HAP-1 (cell line): ENCODE measurements at regions not wholly inside any gene's neighbourhood (a gene's known extent, or its start where the extent isn't known, plus 50 kb on each side); places are given as distances from the start of the nearest gene placed in this dataset.
"Not testable (repeated sequence)": the region's sequence is repeated elsewhere in the genome, so short reads cannot be mapped to it uniquely, and the experiment has no call there.

Experiments used
- DNase-seq, 2 experiments: peaks; one replicate each; pipeline ENCODE4 v3.0.0-alpha.2; 2016 to 2020; ENCODE audit warnings: low spot score in 2 of 2
- H3K27me3 ChIP-seq: fragments of 250-450 bp; sonication (Bioruptor Pico); 2 replicates; pipeline ENCODE4 v1.5.1; 2020; ENCODE audit warnings: low read depth, mild to moderate bottlenecking, moderate library complexity
- H3K36me3 ChIP-seq: fragments of 250-450 bp; sonication (Bioruptor Pico); replicated peaks from 2 replicates; pipeline ENCODE4 v1.5.1; 2020; ENCODE audit warnings: mild to moderate bottlenecking
- H3K4me1 ChIP-seq: fragments of 250-450 bp; sonication (Bioruptor Pico); 2 replicates; pipeline ENCODE4 v1.5.1; 2020; ENCODE audit warnings: mild to moderate bottlenecking
- H3K4me3 ChIP-seq: fragments of 250-450 bp; sonication (Bioruptor Pico); 2 replicates; pipeline ENCODE4 v1.5.1; 2020; ENCODE audit warnings: mild to moderate bottlenecking, moderate library complexity
- H3K9me3 ChIP-seq: fragments of 250-450 bp; sonication (Bioruptor Pico); 2 replicates; pipeline ENCODE4 v1.5.1; 2020; ENCODE audit warnings: mild to moderate bottlenecking, moderate library complexity
- in situ Hi-C: fragments of 300-500 bp; cut with MboI; formaldehyde crosslinking; loops from 3 replicates; pipeline ENCODE4 v1.14.3; 2020; ENCODE audit warnings: low sequenced_read_pairs, inconsistent platforms, mixed read lengths

GRCh38 chr2:192467953-192468660 lies 273.4 kb upstream of the TMEFF2 start:
- in situ Hi-C loops, result no loop called here
- Histone ChIP-seq H3K4me3 (no peak overlapping the region), H3K9me3 (no peaks in the 10 kb centered on the region), H3K36me3 (no peaks in the 10 kb centered on the region), H3K27me3 (no peaks in the 10 kb centered on the region), H3K4me1 (no peaks in the 10 kb centered on the region)
- DNase-seq, result no peak

- no peaks in the 10 kb centered on the region for H3K36me3 ChIP-seq
- H3K4me1 ChIP-seq, result no peaks in the 10 kb centered on the region
- no peak for DNase-seq
- in situ Hi-C loops, result no loop called here
- H3K27me3 ChIP-seq, result no peaks in the 10 kb centered on the region
- H3K9me3 ChIP-seq, result no peaks in the 10 kb centered on the region
- no peak overlapping the region for H3K4me3 ChIP-seq
Observed at GRCh38 chr2:192465141-192465540, 270.4 kb upstream of the TMEFF2 start.

- DNase-seq, result no peak
- Histone ChIP-seq H3K27me3 (no peaks in the 10 kb centered on the region), H3K36me3 (no peaks in the 10 kb centered on the region), H3K4me3 (no peak overlapping the region), H3K4me1 (no peaks in the 10 kb centered on the region), H3K9me3 (no peaks in the 10 kb centered on the region)
- in situ Hi-C loops, result no loop called here
Observed at GRCh38 chr2:192459422-192459821, 264.7 kb upstream of the TMEFF2 start.

- Histone ChIP-seq H3K4me3 (no peak overlapping the region), H3K4me1 (no peaks in the 10 kb centered on the region), H3K27me3 (no peaks in the 10 kb centered on the region), H3K36me3 (no peaks in the 10 kb centered on the region), H3K9me3 (no peaks in the 10 kb centered on the region)
- in situ Hi-C loops, result no loop called here
- DNase-seq, result no peak
Observed at GRCh38 chr2:192448881-192449280, 254.1 kb upstream of the TMEFF2 start.

GRCh38 chr2:192444286-192444838 lies 249.6 kb upstream of the TMEFF2 start:
- H3K27me3 ChIP-seq, result no peaks in the 10 kb centered on the region
- no peak overlapping the region for H3K4me3 ChIP-seq
- no peaks in the 10 kb centered on the region for H3K9me3 ChIP-seq
- in situ Hi-C loops, result no loop called here
- no peaks in the 10 kb centered on the region for H3K36me3 ChIP-seq
- H3K4me1 ChIP-seq, result no peaks in the 10 kb centered on the region
- no peak for DNase-seq

GRCh38 chr2:192443831-192444230 lies 249.1 kb upstream of the TMEFF2 start:
- Histone ChIP-seq H3K4me1 (no peaks in the 10 kb centered on the region), H3K4me3 (no peak overlapping the region), H3K9me3 (no peaks in the 10 kb centered on the region), H3K36me3 (no peaks in the 10 kb centered on the region), H3K27me3 (no peaks in the 10 kb centered on the region)
- DNase-seq, result no peak
- in situ Hi-C loops, result no loop called here

GRCh38 chr2:192438239-192438638 lies 243.5 kb upstream of the TMEFF2 start:
- DNase-seq, result no peak
- no peaks in the 10 kb centered on the region for H3K9me3 ChIP-seq
- in situ Hi-C loops, result no loop called here
- H3K27me3 ChIP-seq, result no peaks in the 10 kb centered on the region
- no peaks in the 10 kb centered on the region for H3K36me3 ChIP-seq
- no peak overlapping the region for H3K4me3 ChIP-seq
- H3K4me1 ChIP-seq, result peaks cover 6% of the 10 kb centered on the region

- Histone ChIP-seq H3K9me3 (no peaks in the 10 kb centered on the region), H3K4me1 (peaks cover 6% of the 10 kb centered on the region), H3K4me3 (no peak overlapping the region), H3K36me3 (no peaks in the 10 kb centered on the region), H3K27me3 (no peaks in the 10 kb centered on the region)
- in situ Hi-C loops, result no loop called here
- no peak for DNase-seq
Observed at GRCh38 chr2:192437653-192438052, 242.9 kb upstream of the TMEFF2 start.

GRCh38 chr2:192424243-192424642 lies 229.5 kb upstream of the TMEFF2 start:
- no peaks in the 10 kb centered on the region for H3K27me3 ChIP-seq
- H3K4me3 ChIP-seq, result no peak overlapping the region
- in situ Hi-C loops, result no loop called here

GRCh38 chr2:192419786-192420185 lies 225.1 kb upstream of the TMEFF2 start:
- no peaks in the 10 kb centered on the region for H3K36me3 ChIP-seq
- in situ Hi-C loops, result no loop called here

More at GRCh38 chr2:192424243-192424642, 229.5 kb upstream of the TMEFF2 start:
- H3K4me1 ChIP-seq, result peaks cover 6% of the 10 kb centered on the region
- no peaks in the 10 kb centered on the region for H3K9me3 ChIP-seq
- no peaks in the 10 kb centered on the region for H3K36me3 ChIP-seq
- DNase-seq, result no peak

GRCh38 chr2:192416060-192416459 lies 221.3 kb upstream of the TMEFF2 start:
- no peaks in the 10 kb centered on the region for H3K36me3 ChIP-seq
- no peak overlapping the region for H3K4me3 ChIP-seq
- no peak for DNase-seq
- H3K27me3 ChIP-seq, result no peaks in the 10 kb centered on the region
- in situ Hi-C loops, result no loop called here
- H3K9me3 ChIP-seq, result peaks cover 5% of the 10 kb centered on the region; the same call in 1 of the 2 replicates
- no peaks in the 10 kb centered on the region for H3K4me1 ChIP-seq

More at GRCh38 chr2:192419786-192420185, 225.1 kb upstream of the TMEFF2 start:
- no peaks in the 10 kb centered on the region for H3K27me3 ChIP-seq
- H3K4me3 ChIP-seq, result no peak overlapping the region
- no peak for DNase-seq
- H3K9me3 ChIP-seq, result 0 out of 2 replicates have a peak, but pooled peaks cover under 1% of the 10 kb centered on the region
- no peaks in the 10 kb centered on the region for H3K4me1 ChIP-seq

GRCh38 chr2:192414794-192415193 lies 220.1 kb upstream of the TMEFF2 start:
- in situ Hi-C loops, result no loop called here
- no peak for DNase-seq

GRCh38 chr2:192413812-192414681 lies 219.3 kb upstream of the TMEFF2 start:
- Histone ChIP-seq H3K36me3 (no peaks in the 10 kb centered on the region), H3K4me1 (0 out of 2 replicates have a peak, but pooled peaks cover 3% of the 10 kb centered on the region), H3K9me3 (peaks cover 5% of the 10 kb centered on the region; the same call in 1 of the 2 replicates), H3K27me3 (no peaks in the 10 kb centered on the region), H3K4me3 (no peak overlapping the region)
- no peak for DNase-seq
- in situ Hi-C loops, result no loop called here

More at GRCh38 chr2:192414794-192415193, 220.1 kb upstream of the TMEFF2 start:
- Histone ChIP-seq H3K9me3 (peaks cover 5% of the 10 kb centered on the region; the same call in 1 of the 2 replicates), H3K4me3 (no peak overlapping the region), H3K27me3 (no peaks in the 10 kb centered on the region), H3K36me3 (no peaks in the 10 kb centered on the region), H3K4me1 (no peaks in the 10 kb centered on the region)

GRCh38 chr2:192412866-192413265 lies 218.1 kb upstream of the TMEFF2 start:
- H3K27me3 ChIP-seq, H3K4me1 ChIP-seq, DNase-seq, in situ Hi-C loops, H3K4me3 ChIP-seq, H3K36me3 ChIP-seq, H3K9me3 ChIP-seq: not testable (repeated sequence)
